IPS-15b (cell line): ENCODE measurements at regions not wholly inside any gene's neighbourhood (a gene's known extent, or its start where the extent isn't known, plus 50 kb on each side); places are given as distances from the start of the nearest gene placed in this dataset.

Experiments used
- H3K27me3 ChIP-seq: one replicate; pipeline ENCODE4 v1.6.1; 2013; ENCODE audit warnings: low read length; ENCODE audit not compliant: control insufficient read depth, insufficient read depth
- H3K36me3 ChIP-seq: one replicate; pipeline ENCODE4 v1.6.1; 2013; ENCODE audit warnings: low read length; ENCODE audit not compliant: control insufficient read depth, insufficient read depth
- H3K4me1 ChIP-seq: one replicate; pipeline ENCODE4 v1.6.1; 2013; ENCODE audit warnings: mild to moderate bottlenecking, low read length; ENCODE audit not compliant: control insufficient read depth, insufficient read depth
- H3K4me3 ChIP-seq: one replicate; pipeline ENCODE4 v1.5.1; 2013; ENCODE audit warnings: low read depth, low read length
- H3K9ac ChIP-seq: one replicate; pipeline ENCODE4 v1.6.1; 2013; ENCODE audit warnings: low read depth, mild to moderate bottlenecking, low read length
- H3K9me3 ChIP-seq: one replicate; pipeline ENCODE4 v1.6.1; 2013; ENCODE audit warnings: mild to moderate bottlenecking, low read length; ENCODE audit not compliant: control insufficient read depth, insufficient read depth

- no peak overlapping the region for H3K9ac ChIP-seq
- no peak overlapping the region for H3K4me3 ChIP-seq
- H3K27me3 ChIP-seq, result no peaks in the 10 kb centered on the region
- no peaks in the 10 kb centered on the region for H3K36me3 ChIP-seq
- H3K9me3 ChIP-seq, result no peaks in the 10 kb centered on the region
- H3K4me1 ChIP-seq, result no peaks in the 10 kb centered on the region
Observed at GRCh38 chr2:142586693-142587580, 290.5 kb upstream of the KYNU start.

- Histone ChIP-seq H3K36me3 (no peaks in the 10 kb centered on the region), H3K9ac (no peak overlapping the region), H3K4me1 (no peaks in the 10 kb centered on the region)
Observed at GRCh38 chr2:142585785-142586184, 291.7 kb upstream of the KYNU start.

GRCh38 chr2:142582317-142582716 is 295.1 kb upstream of the KYNU start:
- no peaks in the 10 kb centered on the region for H3K9me3 ChIP-seq
- H3K4me1 ChIP-seq, result no peaks in the 10 kb centered on the region
- H3K4me3 ChIP-seq, result no peak overlapping the region
- no peaks in the 10 kb centered on the region for H3K36me3 ChIP-seq
- no peak overlapping the region for H3K9ac ChIP-seq
- no peaks in the 10 kb centered on the region for H3K27me3 ChIP-seq

More at GRCh38 chr2:142585785-142586184, 291.7 kb upstream of the KYNU start:
- H3K9me3 ChIP-seq, result no peaks in the 10 kb centered on the region
- H3K27me3 ChIP-seq, result no peaks in the 10 kb centered on the region
- H3K4me3 ChIP-seq, result no peak overlapping the region

- H3K4me3 ChIP-seq, result no peak overlapping the region
- no peaks in the 10 kb centered on the region for H3K4me1 ChIP-seq
- no peaks in the 10 kb centered on the region for H3K36me3 ChIP-seq
- H3K9ac ChIP-seq, result no peak overlapping the region
- H3K27me3 ChIP-seq, result no peaks in the 10 kb centered on the region
- no peaks in the 10 kb centered on the region for H3K9me3 ChIP-seq
Observed at GRCh38 chr2:142581491-142581890, 296.0 kb upstream of the KYNU start.

GRCh38 chr2:142580691-142581090 is 296.8 kb upstream of the KYNU start:
- Histone ChIP-seq H3K27me3 (no peaks in the 10 kb centered on the region), H3K36me3 (no peaks in the 10 kb centered on the region), H3K9me3 (no peaks in the 10 kb centered on the region), H3K9ac (no peak overlapping the region), H3K4me3 (no peak overlapping the region), H3K4me1 (no peaks in the 10 kb centered on the region)

GRCh38 chr2:142575561-142575960 is 301.9 kb upstream of the KYNU start:
- H3K4me3 ChIP-seq, result no peak overlapping the region
- no peak overlapping the region for H3K9ac ChIP-seq
- no peaks in the 10 kb centered on the region for H3K27me3 ChIP-seq
- no peaks in the 10 kb centered on the region for H3K9me3 ChIP-seq
- no peaks in the 10 kb centered on the region for H3K36me3 ChIP-seq
- no peaks in the 10 kb centered on the region for H3K4me1 ChIP-seq

GRCh38 chr2:142574388-142574787 is 303.1 kb upstream of the KYNU start:
- Histone ChIP-seq H3K4me1 (no peaks in the 10 kb centered on the region), H3K36me3 (no peaks in the 10 kb centered on the region), H3K9ac (no peak overlapping the region), H3K27me3 (no peaks in the 10 kb centered on the region), H3K4me3 (no peak overlapping the region), H3K9me3 (no peaks in the 10 kb centered on the region)

- H3K9ac ChIP-seq, result no peak overlapping the region
- H3K27me3 ChIP-seq, result no peaks in the 10 kb centered on the region
- H3K4me1 ChIP-seq, result no peaks in the 10 kb centered on the region
- no peak overlapping the region for H3K4me3 ChIP-seq
- H3K36me3 ChIP-seq, result no peaks in the 10 kb centered on the region
- H3K9me3 ChIP-seq, result no peaks in the 10 kb centered on the region
Observed at GRCh38 chr2:142572346-142573132, 304.9 kb upstream of the KYNU start.

GRCh38 chr2:142571934-142572333 is 305.5 kb upstream of the KYNU start:
- Histone ChIP-seq H3K9me3 (no peaks in the 10 kb centered on the region), H3K36me3 (no peaks in the 10 kb centered on the region), H3K27me3 (no peaks in the 10 kb centered on the region), H3K4me1 (no peaks in the 10 kb centered on the region), H3K4me3 (no peak overlapping the region), H3K9ac (no peak overlapping the region)

GRCh38 chr2:142562900-142563299 is 314.6 kb upstream of the KYNU start:
- H3K4me3 ChIP-seq, result no peak overlapping the region
- no peaks in the 10 kb centered on the region for H3K36me3 ChIP-seq
- H3K27me3 ChIP-seq, result no peaks in the 10 kb centered on the region
- no peaks in the 10 kb centered on the region for H3K9me3 ChIP-seq
- H3K4me1 ChIP-seq, result no peaks in the 10 kb centered on the region
- no peak overlapping the region for H3K9ac ChIP-seq

GRCh38 chr2:142561656-142562055 is 315.8 kb upstream of the KYNU start:
- Histone ChIP-seq H3K36me3 (no peaks in the 10 kb centered on the region), H3K27me3 (no peaks in the 10 kb centered on the region), H3K4me1 (no peaks in the 10 kb centered on the region), H3K4me3 (no peak overlapping the region), H3K9me3 (no peaks in the 10 kb centered on the region), H3K9ac (no peak overlapping the region)

- H3K36me3 ChIP-seq, result no peaks in the 10 kb centered on the region
- no peak overlapping the region for H3K9ac ChIP-seq
- no peaks in the 10 kb centered on the region for H3K9me3 ChIP-seq
- H3K27me3 ChIP-seq, result no peaks in the 10 kb centered on the region
- no peak overlapping the region for H3K4me3 ChIP-seq
- H3K4me1 ChIP-seq, result no peaks in the 10 kb centered on the region
Observed at GRCh38 chr2:142557391-142557790, 320.1 kb upstream of the KYNU start.
